HCEC 1CT (cell line): ENCODE measurements at regions not wholly inside any gene's neighbourhood (a gene's known extent, or its start where the extent isn't known, plus 50 kb on each side); places are given as distances from the start of the nearest gene placed in this dataset.

Experiments used
- DNase-seq: peaks from one replicate; pipeline ENCODE4 v3.0.0-alpha.2; 2017

- DNase-seq: no peak
These were observed 133.0 kb downstream of the ZDHHC21 start for GRCh38 chr9:14560194-14560593.

- no peak for DNase-seq
These were observed 138.3 kb downstream of the ZDHHC21 start for GRCh38 chr9:14554886-14555285.

GRCh38 chr9:14547245-14548060 lies 145.8 kb downstream of the ZDHHC21 start:
- DNase-seq: no peak

DNA sequence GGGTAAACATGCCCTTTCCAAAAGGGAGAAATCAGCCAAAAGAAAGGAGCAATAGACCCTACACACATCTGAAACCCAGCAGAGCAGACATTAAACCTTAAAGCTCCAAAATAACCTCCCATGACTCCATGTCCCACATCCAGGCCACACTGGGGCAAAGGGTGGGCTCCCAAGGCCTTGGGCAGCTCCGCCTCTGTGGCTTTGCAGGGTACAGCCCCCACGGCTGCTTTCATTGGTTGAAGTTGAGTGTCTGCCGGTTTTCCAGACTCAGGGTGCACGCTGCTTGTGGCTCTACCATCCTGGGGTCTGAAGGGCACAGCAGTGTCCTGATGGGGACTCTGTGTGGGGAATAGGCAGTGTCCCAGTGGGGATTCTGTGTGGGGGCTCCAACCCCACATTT lies 146.5 kb downstream of the ZDHHC21 start:
- no peak for DNase-seq

DNA sequence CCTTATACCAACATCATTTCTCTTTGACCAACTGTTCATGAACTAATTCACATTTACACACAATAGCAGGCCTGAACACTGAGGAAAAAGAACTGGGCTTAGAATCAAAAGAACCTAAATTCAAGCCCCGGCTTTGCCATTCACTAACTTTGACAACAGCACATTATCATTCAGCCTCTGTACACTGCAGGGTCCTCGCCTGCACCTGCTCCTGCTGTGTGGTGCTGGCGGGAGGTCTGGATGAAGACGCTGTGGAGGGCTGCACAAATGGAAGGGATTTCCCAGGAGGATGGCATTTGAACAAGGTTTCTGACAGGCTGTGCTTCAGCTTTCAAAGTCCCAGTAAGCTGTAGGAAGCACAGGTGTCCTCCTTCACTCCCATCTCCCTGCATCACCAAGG lies 151.2 kb downstream of the ZDHHC21 start:
- DNase-seq: no peak

DNA sequence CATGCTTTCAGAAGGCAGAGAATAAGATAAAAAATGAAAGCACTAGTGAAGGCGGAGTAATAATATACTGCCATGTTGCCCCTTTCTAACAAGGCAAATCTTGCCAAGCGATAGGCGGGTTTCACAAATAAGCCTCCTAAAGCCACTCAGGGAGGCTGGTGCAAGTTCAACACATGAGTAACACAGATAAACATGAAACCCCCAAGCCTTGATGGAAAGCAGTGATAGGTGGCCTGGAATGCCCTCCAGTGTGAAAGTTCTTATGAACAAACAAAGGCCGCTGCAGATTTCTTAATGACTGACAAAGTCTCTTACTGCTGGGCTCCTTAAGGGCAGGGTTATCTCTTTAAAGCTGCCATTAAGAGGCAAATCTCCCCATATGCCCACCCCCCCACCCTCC lies 154.7 kb downstream of the ZDHHC21 start:
- DNase-seq: no peak

GRCh38 chr9:14535161-14535955 lies 157.9 kb downstream of the ZDHHC21 start:
- no peak for DNase-seq

DNA sequence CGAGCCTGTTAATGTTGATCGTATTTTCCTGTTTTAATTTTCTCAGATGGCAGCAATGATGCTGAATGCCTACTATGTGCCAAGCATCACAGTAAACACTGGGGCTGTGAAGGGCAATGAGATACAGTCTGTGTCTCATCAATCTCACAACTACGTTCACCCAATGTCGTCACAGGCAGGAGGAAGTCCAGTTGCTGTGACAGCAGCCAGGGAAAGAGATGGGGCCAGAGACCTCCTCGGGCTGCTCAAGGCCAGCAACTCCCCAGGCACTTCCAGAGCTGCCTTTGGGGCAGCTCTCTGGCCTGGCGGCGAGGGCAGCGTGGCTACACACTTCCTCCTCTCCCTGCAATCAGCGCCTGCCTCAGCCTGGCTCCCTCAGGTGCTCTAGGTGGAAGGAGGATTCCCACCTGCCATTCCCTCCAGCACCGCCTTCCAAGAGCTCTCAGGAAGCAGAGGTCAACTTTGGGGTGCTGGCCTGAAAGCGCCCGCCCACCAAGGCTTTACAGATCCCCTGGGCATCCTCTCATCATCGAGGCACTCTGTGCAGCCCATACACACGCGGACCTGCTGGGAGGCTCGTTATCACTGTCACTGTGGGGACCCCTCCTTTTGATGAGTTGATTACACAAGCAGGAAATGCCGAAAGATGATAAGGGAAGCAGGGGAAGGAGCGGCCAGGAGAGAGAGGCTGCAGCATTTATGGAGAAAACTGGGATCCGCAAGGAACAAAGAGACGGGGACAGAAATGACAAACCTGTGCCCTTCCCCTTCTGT lies 159.2 kb downstream of the ZDHHC21 start:
- DNase-seq: no peak

DNA sequence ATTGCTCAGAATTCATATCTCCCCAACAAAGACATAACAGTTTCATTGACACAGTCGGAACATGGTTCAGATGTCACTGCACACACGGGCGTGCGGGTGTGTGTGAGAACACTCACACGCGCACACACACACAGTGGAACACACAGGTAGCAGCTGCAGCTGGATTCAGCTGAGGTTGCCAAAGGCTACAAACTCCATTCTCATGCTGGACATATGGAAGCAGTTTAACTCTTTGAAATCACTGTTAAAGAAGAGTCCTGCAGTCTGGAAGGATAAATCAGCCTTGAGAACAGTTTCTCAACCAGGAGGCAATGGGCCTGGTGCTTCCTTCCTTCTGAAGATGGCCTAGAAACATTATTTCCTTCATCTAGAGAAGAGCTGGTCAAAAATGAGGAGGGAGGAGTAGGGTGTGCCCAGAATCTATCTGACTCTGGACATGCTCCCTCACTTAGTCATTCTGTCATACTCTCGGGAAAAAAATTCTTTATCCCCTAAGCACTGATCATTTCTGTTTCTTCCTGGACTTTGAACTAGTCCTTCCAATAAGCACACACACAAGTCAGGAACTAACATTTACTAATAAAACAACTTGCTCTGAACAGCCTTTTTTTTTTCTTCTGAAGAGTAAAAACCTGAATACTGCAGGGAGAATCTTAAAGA lies 160.6 kb downstream of the ZDHHC21 start:
- DNase-seq: no peak

- DNase-seq: no peak
These were observed 161.6 kb downstream of the ZDHHC21 start for GRCh38 chr9:14531341-14532269.

GRCh38 chr9:14530841-14531240 lies 162.4 kb downstream of the ZDHHC21 start:
- no peak for DNase-seq

DNA sequence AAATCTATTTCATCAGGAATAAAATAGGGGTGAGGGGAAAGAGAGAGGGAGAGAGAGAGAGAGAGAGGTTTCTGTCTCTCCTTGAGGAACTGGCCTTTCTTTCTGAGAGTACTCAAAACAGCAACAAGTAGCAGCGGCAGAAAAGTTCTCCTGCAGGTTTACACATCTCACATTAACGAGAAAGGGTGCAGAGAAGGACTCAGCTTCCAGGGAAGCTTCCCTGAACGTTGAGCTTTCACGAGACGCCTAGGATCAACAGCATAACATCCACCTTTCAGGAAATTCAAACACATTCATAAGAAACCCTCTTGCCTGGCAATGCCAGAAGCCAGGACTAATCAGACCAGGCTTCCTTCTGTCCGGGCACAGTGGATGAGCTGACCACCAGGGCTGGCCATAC lies 162.9 kb downstream of the ZDHHC21 start:
- DNase-seq: no peak

DNA sequence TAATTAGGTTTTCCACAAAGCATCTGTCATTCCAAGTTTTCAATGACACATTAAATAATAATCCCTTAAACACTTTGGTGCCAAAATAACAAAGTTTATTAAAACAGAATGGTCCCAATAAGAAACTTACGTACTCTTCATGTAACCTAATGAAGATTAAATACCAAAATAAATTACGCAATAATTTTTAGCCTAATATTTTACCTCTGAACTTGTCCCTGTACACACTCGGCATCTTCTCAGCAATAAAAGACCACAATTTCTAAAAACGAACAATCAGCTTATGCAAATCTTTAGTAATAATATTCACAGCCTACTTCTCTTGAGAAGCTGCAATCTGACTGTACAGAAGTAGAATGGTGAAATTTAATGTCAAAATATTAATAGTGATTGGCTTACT lies 163.6 kb downstream of the ZDHHC21 start:
- no peak for DNase-seq

DNA sequence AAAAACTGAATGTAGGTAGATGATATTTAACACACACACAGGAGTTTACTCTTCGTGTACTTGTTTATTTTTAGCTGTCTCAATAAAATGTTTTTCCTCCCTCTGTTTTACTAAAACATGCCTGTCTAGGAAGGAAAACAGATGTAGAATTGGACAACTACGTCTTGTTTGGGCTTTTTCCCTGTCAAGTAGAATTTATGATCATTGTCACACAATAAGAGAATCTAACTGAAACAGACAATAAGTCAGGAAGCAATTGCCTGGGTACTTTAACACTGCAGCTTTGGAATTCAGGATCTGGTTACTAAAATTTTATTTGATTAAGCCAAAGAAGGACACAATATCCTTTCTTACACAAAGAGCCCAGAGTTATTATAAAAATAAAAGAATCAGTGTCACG lies 164.2 kb downstream of the ZDHHC21 start:
- no peak for DNase-seq

DNA sequence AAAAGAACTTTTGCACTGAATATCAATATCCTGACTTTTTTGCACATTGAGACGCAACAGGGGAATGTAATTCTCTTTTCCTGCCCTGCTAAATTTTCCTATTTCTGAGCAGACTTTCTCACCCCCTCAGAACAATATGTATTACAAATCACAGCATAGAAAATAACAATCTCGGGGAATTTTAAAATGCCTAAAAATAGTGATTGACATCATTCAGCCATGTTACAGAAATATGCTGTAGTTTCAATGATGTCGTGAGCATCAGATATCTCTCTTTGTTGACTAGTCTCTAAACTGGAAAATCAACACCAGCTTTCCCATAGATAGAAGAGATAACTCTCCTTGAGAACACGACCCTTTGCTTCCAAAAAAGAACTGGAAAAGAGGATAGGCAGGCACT lies 166.7 kb downstream of the ZDHHC21 start:
- DNase-seq: no peak

- DNase-seq: no peak
These were observed 167.4 kb downstream of the ZDHHC21 start for GRCh38 chr9:14525856-14526255.

DNA sequence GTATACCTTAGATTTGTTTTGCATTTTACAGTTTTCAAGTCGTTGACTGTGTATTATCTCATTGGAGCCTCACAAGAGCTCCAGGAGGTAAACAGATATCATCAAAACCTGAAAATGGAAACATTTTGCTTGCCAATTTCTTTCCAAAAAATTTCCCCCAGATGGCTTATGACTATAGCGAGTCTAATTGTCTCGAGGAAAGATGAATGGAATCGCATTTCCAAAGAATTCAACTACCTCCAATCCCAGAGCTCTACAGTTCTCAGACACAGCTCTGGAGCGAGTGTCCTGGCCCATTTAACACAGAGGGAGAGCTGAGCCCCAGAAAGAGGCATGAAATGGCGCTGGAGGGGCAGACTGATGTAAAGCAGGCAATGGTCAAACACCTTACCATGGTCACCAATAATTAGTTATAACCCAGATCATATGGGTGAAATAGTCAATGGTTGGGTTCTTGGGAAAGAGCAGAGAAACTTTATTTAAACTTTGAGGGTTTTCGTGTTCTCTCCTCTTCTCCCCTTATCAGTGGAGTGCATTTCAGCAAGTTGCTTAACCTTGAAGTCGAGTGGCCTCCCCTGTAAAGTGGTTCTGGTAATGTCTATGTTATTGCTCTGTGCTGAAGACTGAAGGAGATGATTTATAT lies 168.2 kb downstream of the ZDHHC21 start:
- DNase-seq: no peak

GRCh38 chr9:14523545-14523944 lies 169.7 kb downstream of the ZDHHC21 start:
- no peak for DNase-seq

DNA sequence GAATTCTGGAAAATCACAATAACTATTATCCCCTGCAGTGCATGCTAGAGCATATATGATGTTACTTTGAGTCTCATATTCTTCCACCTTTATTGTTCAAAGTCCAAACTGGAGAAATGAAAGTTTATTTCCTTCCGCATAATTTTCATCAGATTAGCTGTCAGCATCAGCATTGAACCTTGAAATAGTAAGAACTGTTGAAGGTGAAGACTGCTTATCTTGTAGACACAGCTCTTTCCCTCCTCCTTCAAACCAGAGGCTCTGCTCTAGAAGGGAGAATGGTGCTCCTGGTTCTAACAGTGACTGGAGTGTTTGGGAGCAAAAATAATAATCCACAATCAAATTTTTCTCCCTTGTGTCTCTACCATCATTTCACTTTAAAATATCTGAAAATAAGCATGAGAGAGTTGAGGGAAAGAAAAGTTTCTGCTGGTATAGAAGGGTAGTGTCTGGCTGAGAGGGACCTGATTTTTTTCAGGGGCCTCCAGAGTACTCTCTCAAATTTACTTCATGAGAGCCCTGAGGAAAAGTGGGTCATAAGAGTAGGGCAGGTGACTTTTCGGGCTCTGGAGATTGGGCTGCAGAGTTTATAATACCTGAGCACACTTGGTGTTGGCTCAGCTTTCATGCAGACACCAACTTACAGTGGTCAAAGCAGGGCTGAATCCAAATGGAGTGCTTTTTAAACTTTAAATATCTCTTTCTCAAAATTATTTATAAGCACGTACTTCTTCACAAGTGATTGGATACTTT lies 170.4 kb downstream of the ZDHHC21 start:
- DNase-seq: no peak

DNA sequence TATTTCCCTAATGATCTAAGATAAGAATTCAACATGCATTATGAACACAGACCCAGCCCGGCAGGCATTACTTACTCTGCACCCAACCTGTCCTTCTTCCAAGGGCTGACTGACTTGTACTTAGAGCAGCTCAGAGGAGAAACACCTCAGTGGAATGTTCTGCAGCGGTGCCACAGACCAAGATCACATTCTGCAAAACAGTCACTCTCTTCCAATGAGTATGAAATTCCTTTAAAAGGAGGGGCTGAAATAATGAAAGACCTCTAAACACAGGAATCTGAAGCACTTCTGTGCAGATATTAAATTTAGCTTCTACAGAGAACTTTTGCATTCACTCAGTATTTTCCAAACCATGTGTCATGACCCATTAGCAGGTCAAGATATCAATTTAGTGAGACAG lies 172.9 kb downstream of the ZDHHC21 start:
- DNase-seq: no peak
